B cell (primary cell): ENCODE measurements at regions not wholly inside any gene's neighbourhood (a gene's known extent, or its start where the extent isn't known, plus 50 kb on each side); places are given as distances from the start of the nearest gene placed in this dataset.

ENCODE experiments used
- ATAC-seq: fragments of 200-7000 bp; cut with Tn5 transposase; one replicate; pipeline ENCODE4 v1.10.0; 2021; ENCODE audit warnings: low read depth, mild to moderate bottlenecking, moderate number of reproducible peaks, moderate library complexity
- CTCF ChIA-PET: fragments of 350-600 bp; sonication (Branson Sonifier 250); formaldehyde crosslinking; loops from one replicate; lab custom pipeline; 2021; ENCODE audit warnings: antibody characterized with exemption, inconsistent platforms; lab: Charles Lee
- POLR2A ChIA-PET: fragments of 350-600 bp; sonication (Branson Sonifier 250); formaldehyde crosslinking; loops from one replicate; lab custom pipeline; 2021; ENCODE audit warnings: antibody characterized with exemption; lab: Charles Lee
- DNase-seq: peaks from one replicate; pipeline ENCODE4 v3.0.0; 2013
- H2AFZ ChIP-seq: 2 replicates; pipeline ENCODE4 v1.6.1; 2012; ENCODE audit warnings: mild to moderate bottlenecking, low read depth, low read length; ENCODE audit not compliant: insufficient read depth, poor library complexity, severe bottlenecking
- H3K27ac ChIP-seq, 2 donors: 1 replicate in 1 of 2; 2 replicates in 1 of 2; pipeline ENCODE4 v1.5.1; 2012 to 2013; ENCODE audit warnings: low read length in 2 of 2, mild to moderate bottlenecking in 2 of 2, moderate library complexity in 1 of 2
- H3K27me3 ChIP-seq, 4 experiments: fragments of 200-600 bp in 1 of 4; sonication (generic) in 1 of 4; replicated peaks in 1 of 4; 1 replicate in 2 of 4; 2 replicates in 2 of 4; pipeline versions ENCODE4 v1.6.1 to v1.7.0; 2013 to 2016; ENCODE audit warnings: low read length in 3 of 4, mild to moderate bottlenecking in 2 of 4, mixed read lengths in 1 of 4, moderate library complexity in 1 of 4; ENCODE audit not compliant: insufficient read depth in 4 of 4, control insufficient read depth in 3 of 4; ENCODE audit errors: control extremely low read depth in 1 of 4
- H3K36me3 ChIP-seq, 2 experiments: replicated peaks in 1 of 2; 1 replicate in 1 of 2; 2 replicates in 1 of 2; pipeline versions ENCODE4 v1.6.1 to v1.7.1; 2013; ENCODE audit warnings: low read length in 1 of 2; ENCODE audit not compliant: insufficient read depth in 2 of 2, control insufficient read depth in 1 of 2; ENCODE audit errors: control extremely low read depth in 1 of 2, extremely low read depth in 1 of 2
- H3K4me1 ChIP-seq, 2 donors: fragments of 200-600 bp in 1 of 2; sonication (generic) in 1 of 2; 1 replicate in 1 of 2; 2 replicates in 1 of 2; pipeline versions ENCODE4 v1.5.1 to v1.6.1; 2013 to 2017; ENCODE audit warnings: low read length in 2 of 2; ENCODE audit not compliant: control insufficient read depth in 2 of 2, insufficient read depth in 2 of 2
- H3K4me2 ChIP-seq: replicated peaks from 2 replicates; pipeline ENCODE3; 2012; ENCODE audit warnings: mild to moderate bottlenecking, low read depth, low read length; ENCODE audit not compliant: poor library complexity, severe bottlenecking
- H3K4me3 ChIP-seq, 5 experiments: fragments of 200-600 bp in 1 of 5; sonication (generic) in 1 of 5; 1 replicate in 3 of 5; 2 replicates in 2 of 5; pipeline versions ENCODE4 v1.5.1 to v1.7.0; 2011 to 2016; ENCODE audit warnings: low read length in 4 of 5, mild to moderate bottlenecking in 4 of 5, low read depth in 2 of 5, control low read depth in 1 of 5, moderate library complexity in 1 of 5; ENCODE audit not compliant: insufficient read depth in 1 of 5; ENCODE audit errors: control extremely low read depth in 1 of 5, extremely low read depth in 1 of 5
- H3K79me2 ChIP-seq: fragments of 200-600 bp; sonication (generic); one replicate; pipeline ENCODE4 v1.6.0; 2016; ENCODE audit warnings: low read length; ENCODE audit not compliant: control insufficient read depth, insufficient read depth
- H3K9ac ChIP-seq: fragments of 200-600 bp; sonication (generic); 2 replicates; pipeline ENCODE4 v1.6.1; 2017; ENCODE audit warnings: mild to moderate bottlenecking, low read length, moderate library complexity
- H3K9me3 ChIP-seq, 3 donors: one replicate each; pipeline versions ENCODE4 v1.6.1 to v1.7.1; 2013; ENCODE audit warnings: low read length in 2 of 3; ENCODE audit not compliant: control insufficient read depth in 2 of 3, insufficient read depth in 1 of 3; ENCODE audit errors: control extremely low read depth in 1 of 3
- H4K20me1 ChIP-seq: 2 replicates; pipeline ENCODE4 v1.6.0; 2012; ENCODE audit warnings: mild to moderate bottlenecking, low read length; ENCODE audit not compliant: insufficient read depth, control insufficient read depth, poor library complexity, severe bottlenecking
- H3K27ac Mint-ChIP-seq: one replicate; pipeline ENCODE4 v1.8.0; 2021; ENCODE audit warnings: mixed read lengths
- H3K27me3 Mint-ChIP-seq: one replicate; pipeline ENCODE4 v1.8.0; 2021; ENCODE audit warnings: mixed read lengths
- H3K4me1 Mint-ChIP-seq: one replicate; pipeline ENCODE4 v1.8.0; 2021; ENCODE audit warnings: mixed read lengths
- H3K4me3 Mint-ChIP-seq: one replicate; pipeline ENCODE4 v1.8.0; 2021; ENCODE audit warnings: mixed read lengths
- H3K9me3 Mint-ChIP-seq: one replicate; pipeline ENCODE4 v1.8.0; 2022; ENCODE audit warnings: mixed read lengths; ENCODE audit not compliant: insufficient read depth
- EZH2 ChIP-seq: IDR thresholded peaks from 2 replicates; pipeline ENCODE4 v1.6.1; 2012; ENCODE audit warnings: borderline replicate concordance, low read depth, mild to moderate bottlenecking, moderate library complexity, low read length; ENCODE audit not compliant: insufficient read depth, poor library complexity, severe bottlenecking
- WGBS: methylation state at CpG from one replicate; pipeline ENCODE4 v1.1.5; 2013; ENCODE audit warnings: missing lambda C conversion rate; ENCODE audit not compliant: insufficient coverage; 5-methylcytosine and 5-hydroxymethylcytosine counted together
- intact Hi-C: fragments of 100-400 bp; cut with micrococcal nuclease; formaldehyde crosslinking; loops from one replicate; pipeline ENCODE4 v1.10.0; 2022
- TF ChIP-seq, protein P1 (sequence below): fragments of 200-600 bp; IDR thresholded peaks from one replicate; pipeline ENCODE4 v1.8.0; 2022; ENCODE audit warnings: antibody characterized with exemption, mild to moderate bottlenecking

- ATAC-seq (no peak), DNase-seq (no peak)
- no CpG with 5 or more reads among the region's 2 CpGs for WGBS
- Histone ChIP-seq H3K27me3 (no peaks in the 10 kb centered on the region), H2AFZ (no peak overlapping the region), H3K4me3 (no peak overlapping the region), H3K4me1 (no peaks in the 10 kb centered on the region), H3K36me3 (no peaks in the 10 kb centered on the region), H4K20me1 (no peaks in the 10 kb centered on the region), H3K27ac (no peak overlapping the region), H3K9me3 (peaks cover 0 to 15% (median 8%) of the 10 kb centered on the region in 3 donors), H3K9ac (no peak overlapping the region), H3K4me2 (no peak overlapping the region), H3K79me2 (no peaks in the 10 kb centered on the region)
- ChIA-PET POLR2A (no interaction called here), CTCF (no interaction called here)
- TF ChIP-seq, protein P1, sequence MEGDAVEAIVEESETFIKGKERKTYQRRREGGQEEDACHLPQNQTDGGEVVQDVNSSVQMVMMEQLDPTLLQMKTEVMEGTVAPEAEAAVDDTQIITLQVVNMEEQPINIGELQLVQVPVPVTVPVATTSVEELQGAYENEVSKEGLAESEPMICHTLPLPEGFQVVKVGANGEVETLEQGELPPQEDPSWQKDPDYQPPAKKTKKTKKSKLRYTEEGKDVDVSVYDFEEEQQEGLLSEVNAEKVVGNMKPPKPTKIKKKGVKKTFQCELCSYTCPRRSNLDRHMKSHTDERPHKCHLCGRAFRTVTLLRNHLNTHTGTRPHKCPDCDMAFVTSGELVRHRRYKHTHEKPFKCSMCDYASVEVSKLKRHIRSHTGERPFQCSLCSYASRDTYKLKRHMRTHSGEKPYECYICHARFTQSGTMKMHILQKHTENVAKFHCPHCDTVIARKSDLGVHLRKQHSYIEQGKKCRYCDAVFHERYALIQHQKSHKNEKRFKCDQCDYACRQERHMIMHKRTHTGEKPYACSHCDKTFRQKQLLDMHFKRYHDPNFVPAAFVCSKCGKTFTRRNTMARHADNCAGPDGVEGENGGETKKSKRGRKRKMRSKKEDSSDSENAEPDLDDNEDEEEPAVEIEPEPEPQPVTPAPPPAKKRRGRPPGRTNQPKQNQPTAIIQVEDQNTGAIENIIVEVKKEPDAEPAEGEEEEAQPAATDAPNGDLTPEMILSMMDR = no peak
- no peak for TF ChIP-seq EZH2
- peaks cover 8% of the 10 kb centered on the region for H3K9me3 Mint-ChIP-seq
- H3K4me1 Mint-ChIP-seq = no peaks in the 10 kb centered on the region
- H3K27ac Mint-ChIP-seq = no peak overlapping the region
- intact Hi-C loops = no loop called here
- no peak overlapping the region for H3K4me3 Mint-ChIP-seq
- peaks cover 3% of the 10 kb centered on the region for H3K27me3 Mint-ChIP-seq
Observed at GRCh38 chr5:110073534-110073933, 383.8 kb downstream of the MAN2A1 start.

- Histone ChIP-seq H2AFZ (no peak overlapping the region), H3K4me1 (no peaks in the 10 kb centered on the region), H4K20me1 (no peaks in the 10 kb centered on the region), H3K27me3 (no peaks in the 10 kb centered on the region), H3K4me3 (no peak overlapping the region), H3K9me3 (peaks cover 0 to 15% (median 8%) of the 10 kb centered on the region in 3 donors), H3K9ac (no peak overlapping the region), H3K4me2 (no peak overlapping the region), H3K36me3 (no peaks in the 10 kb centered on the region), H3K27ac (no peak overlapping the region), H3K79me2 (no peaks in the 10 kb centered on the region)
- ATAC-seq (no peak), DNase-seq (no peak)
- ChIA-PET POLR2A (no interaction called here), CTCF (no interaction called here)
- Mint-ChIP-seq H3K27ac (no peak overlapping the region), H3K4me3 (no peak overlapping the region), H3K4me1 (no peaks in the 10 kb centered on the region), H3K27me3 (peaks cover 3% of the 10 kb centered on the region), H3K9me3 (peaks cover 8% of the 10 kb centered on the region)
- WGBS = no CpG with 5 or more reads among the region's 1 CpG
- TF ChIP-seq EZH2 = no peak
- TF ChIP-seq, protein P1 = no peak
- intact Hi-C loops = no loop called here
Observed at GRCh38 chr5:110075656-110076055, 385.9 kb downstream of the MAN2A1 start.
